DOHH2 (cell line): ENCODE measurements at regions not wholly inside any gene's neighbourhood (a gene's known extent, or its start where the extent isn't known, plus 50 kb on each side); places are given as distances from the start of the nearest gene placed in this dataset.

ENCODE experiments used
- CTCF ChIP-seq: fragments of 200-600 bp; sonication (generic); IDR thresholded peaks from one replicate; pipeline ENCODE4 v1.5.1; 2014; ENCODE audit warnings: antibody characterized with exemption, mild to moderate bottlenecking, low read depth, low read length; ENCODE audit not compliant: poor library complexity, severe bottlenecking
- EZH2phosphoT487 ChIP-seq: fragments of 200-600 bp; sonication (generic); IDR thresholded peaks from 2 replicates; pipeline ENCODE4 v1.6.1; 2017; ENCODE audit warnings: borderline replicate concordance, mild to moderate bottlenecking, antibody characterized with exemption, low read length, moderate library complexity, mixed read lengths

- TF ChIP-seq CTCF, result no peak
- no peak for TF ChIP-seq EZH2phosphoT487
Observed at GRCh38 chr7:41114691-41115090, 588.2 kb downstream of the INHBA start.
